HAP-1 (cell line): ENCODE measurements at regions not wholly inside any gene's neighbourhood (a gene's known extent, or its start where the extent isn't known, plus 50 kb on each side); places are given as distances from the start of the nearest gene placed in this dataset.

Experiments used
- DNase-seq, 2 experiments: peaks; one replicate each; pipeline ENCODE4 v3.0.0-alpha.2; 2016 to 2020; ENCODE audit warnings: low spot score in 2 of 2
- H3K27me3 ChIP-seq: fragments of 250-450 bp; sonication (Bioruptor Pico); 2 replicates; pipeline ENCODE4 v1.5.1; 2020; ENCODE audit warnings: low read depth, mild to moderate bottlenecking, moderate library complexity
- H3K36me3 ChIP-seq: fragments of 250-450 bp; sonication (Bioruptor Pico); replicated peaks from 2 replicates; pipeline ENCODE4 v1.5.1; 2020; ENCODE audit warnings: mild to moderate bottlenecking
- H3K4me1 ChIP-seq: fragments of 250-450 bp; sonication (Bioruptor Pico); 2 replicates; pipeline ENCODE4 v1.5.1; 2020; ENCODE audit warnings: mild to moderate bottlenecking
- H3K4me3 ChIP-seq: fragments of 250-450 bp; sonication (Bioruptor Pico); 2 replicates; pipeline ENCODE4 v1.5.1; 2020; ENCODE audit warnings: mild to moderate bottlenecking, moderate library complexity
- H3K9me3 ChIP-seq: fragments of 250-450 bp; sonication (Bioruptor Pico); 2 replicates; pipeline ENCODE4 v1.5.1; 2020; ENCODE audit warnings: mild to moderate bottlenecking, moderate library complexity
- in situ Hi-C: fragments of 300-500 bp; cut with MboI; formaldehyde crosslinking; loops from 3 replicates; pipeline ENCODE4 v1.14.3; 2020; ENCODE audit warnings: low sequenced_read_pairs, inconsistent platforms, mixed read lengths

DNA sequence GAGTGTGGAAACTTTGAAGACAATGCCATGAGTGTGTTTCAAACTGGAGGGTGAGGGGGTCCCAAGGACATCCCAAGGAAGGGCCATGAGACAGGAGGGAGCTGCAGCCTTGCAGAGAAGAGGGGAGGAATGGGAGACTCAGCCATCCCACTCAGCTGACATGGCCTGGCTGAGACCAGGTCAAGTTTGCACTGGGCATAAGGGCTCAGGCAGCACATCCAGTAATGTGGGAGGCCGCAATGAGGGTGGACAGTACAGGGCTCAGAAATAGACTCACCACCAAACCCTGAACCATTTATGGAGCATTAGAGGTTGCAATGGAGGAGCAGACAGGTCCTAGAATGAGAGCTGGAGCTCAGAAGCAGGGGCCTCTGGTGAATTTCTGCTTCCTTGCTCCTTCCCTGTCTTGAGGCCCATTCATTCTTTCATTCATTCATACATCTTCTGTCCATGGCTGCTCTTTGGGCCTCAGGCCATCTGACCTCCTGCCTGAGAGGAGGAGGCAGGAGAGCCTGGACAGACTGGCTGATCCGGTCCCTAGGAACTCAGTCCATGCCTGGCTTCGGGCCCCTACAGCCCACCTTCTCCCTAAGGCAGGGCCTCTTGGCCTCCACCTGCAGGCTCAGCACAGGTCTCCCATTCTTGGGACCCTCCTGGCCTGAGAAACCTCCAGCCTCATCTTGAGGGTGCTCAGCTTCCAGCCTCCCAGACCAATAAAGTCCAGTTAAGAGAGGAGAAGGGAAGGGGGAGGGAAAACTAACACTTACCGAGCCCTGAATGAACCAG lies 70.5 kb upstream of the CDH5 start:
- H3K4me3 ChIP-seq: no peak overlapping the region
- no peaks in the 10 kb centered on the region for H3K9me3 ChIP-seq
- no peak for DNase-seq
- in situ Hi-C loops: no loop called here
- no peaks in the 10 kb centered on the region; the same call in none of the 2 replicates for H3K27me3 ChIP-seq
- no peaks in the 10 kb centered on the region for H3K4me1 ChIP-seq
- H3K36me3 ChIP-seq: no peaks in the 10 kb centered on the region

DNA sequence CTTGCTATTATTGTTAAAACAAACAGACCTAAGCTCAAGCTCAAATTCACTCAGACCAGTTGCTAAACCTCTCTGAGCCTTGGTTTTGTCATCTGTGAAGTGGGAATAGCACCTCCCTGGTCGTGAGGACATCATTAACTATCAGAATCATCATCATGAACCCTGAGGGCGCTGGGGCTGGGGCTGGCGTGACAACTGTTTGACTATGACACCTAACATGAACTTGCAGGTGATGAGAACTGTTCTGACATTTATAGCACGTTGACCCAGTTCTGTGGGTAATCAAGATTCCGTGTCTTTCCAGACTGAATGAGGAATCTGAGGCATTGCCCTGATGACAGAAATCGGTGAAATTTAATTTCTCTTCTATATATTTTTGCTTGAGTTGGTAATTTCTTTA lies 71.3 kb upstream of the CDH5 start:
- H3K36me3 ChIP-seq: no peaks in the 10 kb centered on the region
- no peaks in the 10 kb centered on the region for H3K4me1 ChIP-seq
- no peaks in the 10 kb centered on the region; the same call in none of the 2 replicates for H3K27me3 ChIP-seq
- H3K4me3 ChIP-seq: no peak overlapping the region
- DNase-seq: no peak
- H3K9me3 ChIP-seq: no peaks in the 10 kb centered on the region
- in situ Hi-C loops: no loop called here

DNA sequence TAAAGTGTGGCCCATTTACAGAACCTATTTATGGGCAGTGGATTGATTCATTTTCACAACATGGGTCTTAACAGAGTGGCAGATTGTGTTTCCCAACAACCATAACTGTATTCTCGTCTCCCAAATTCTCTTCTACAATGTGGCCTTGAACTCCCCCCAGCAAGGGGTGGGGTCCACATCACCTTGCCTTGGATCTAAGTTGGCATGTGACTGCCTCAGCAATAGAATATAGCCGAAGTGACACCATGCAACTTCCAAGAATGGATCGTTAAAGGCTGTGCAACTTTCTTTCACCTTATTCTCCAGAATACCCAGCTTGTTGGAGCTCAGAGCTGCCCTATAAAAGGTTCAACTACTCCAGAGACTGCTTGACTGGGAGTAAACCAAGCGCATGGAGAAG lies 72.0 kb upstream of the CDH5 start:
- H3K4me3 ChIP-seq: no peak overlapping the region
- no peaks in the 10 kb centered on the region for H3K4me1 ChIP-seq
- in situ Hi-C loops: no loop called here
- H3K36me3 ChIP-seq: no peaks in the 10 kb centered on the region
- H3K9me3 ChIP-seq: no peaks in the 10 kb centered on the region
- no peak for DNase-seq
- no peaks in the 10 kb centered on the region; the same call in none of the 2 replicates for H3K27me3 ChIP-seq

DNA sequence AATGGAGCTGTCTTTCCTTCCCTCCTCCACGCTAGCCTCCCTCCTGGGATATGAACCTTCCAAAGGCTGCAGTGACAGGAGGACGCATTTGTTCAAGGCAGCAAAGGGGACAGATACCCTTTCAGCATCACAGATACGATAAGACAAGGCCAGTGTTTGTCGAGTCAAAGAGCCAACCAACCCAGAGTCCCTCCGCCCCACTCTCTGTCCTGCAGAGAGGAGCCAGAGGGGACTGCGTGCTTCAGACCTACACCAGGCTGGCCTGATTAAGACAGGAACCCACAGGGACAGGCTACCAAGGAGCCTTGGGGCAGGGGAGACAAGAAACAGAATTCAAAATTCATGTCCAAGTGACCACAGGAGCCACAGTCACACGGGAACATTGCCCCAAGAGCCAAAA lies 72.6 kb upstream of the CDH5 start:
- Histone ChIP-seq H3K36me3 (no peaks in the 10 kb centered on the region), H3K4me1 (no peaks in the 10 kb centered on the region), H3K4me3 (no peak overlapping the region), H3K9me3 (no peaks in the 10 kb centered on the region), H3K27me3 (no peaks in the 10 kb centered on the region; the same call in none of the 2 replicates)
- in situ Hi-C loops: no loop called here
- no peak for DNase-seq

DNA sequence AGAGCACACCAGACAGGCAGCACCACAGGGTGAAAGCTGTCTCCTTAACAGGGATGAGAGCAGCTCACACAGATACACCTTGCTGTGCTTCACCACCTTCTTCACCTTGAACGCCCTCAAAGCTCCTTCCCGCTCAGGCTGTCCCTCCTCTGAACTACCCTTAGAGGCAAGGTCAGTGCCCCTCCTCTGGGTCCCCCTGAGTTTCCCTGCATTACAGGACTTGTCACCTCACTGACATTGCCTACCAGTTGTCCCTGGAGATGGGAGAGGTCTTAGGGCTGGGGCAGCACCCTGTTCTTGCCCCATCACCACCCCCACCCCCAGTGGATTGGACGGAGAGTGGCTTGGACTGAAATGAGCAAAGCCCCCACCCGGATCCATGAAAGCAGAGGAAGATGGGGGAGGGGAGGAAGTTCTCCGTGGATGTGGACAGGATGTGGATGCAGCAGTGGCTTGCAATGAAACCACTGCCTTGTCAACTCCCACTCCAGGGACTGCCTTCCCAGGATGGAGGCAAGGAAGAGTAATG lies 73.2 kb upstream of the CDH5 start:
- Histone ChIP-seq H3K27me3 (no peaks in the 10 kb centered on the region; the same call in none of the 2 replicates), H3K36me3 (no peaks in the 10 kb centered on the region), H3K4me3 (no peak overlapping the region), H3K9me3 (no peaks in the 10 kb centered on the region), H3K4me1 (no peaks in the 10 kb centered on the region)
- DNase-seq: no peak
- in situ Hi-C loops: no loop called here

DNA sequence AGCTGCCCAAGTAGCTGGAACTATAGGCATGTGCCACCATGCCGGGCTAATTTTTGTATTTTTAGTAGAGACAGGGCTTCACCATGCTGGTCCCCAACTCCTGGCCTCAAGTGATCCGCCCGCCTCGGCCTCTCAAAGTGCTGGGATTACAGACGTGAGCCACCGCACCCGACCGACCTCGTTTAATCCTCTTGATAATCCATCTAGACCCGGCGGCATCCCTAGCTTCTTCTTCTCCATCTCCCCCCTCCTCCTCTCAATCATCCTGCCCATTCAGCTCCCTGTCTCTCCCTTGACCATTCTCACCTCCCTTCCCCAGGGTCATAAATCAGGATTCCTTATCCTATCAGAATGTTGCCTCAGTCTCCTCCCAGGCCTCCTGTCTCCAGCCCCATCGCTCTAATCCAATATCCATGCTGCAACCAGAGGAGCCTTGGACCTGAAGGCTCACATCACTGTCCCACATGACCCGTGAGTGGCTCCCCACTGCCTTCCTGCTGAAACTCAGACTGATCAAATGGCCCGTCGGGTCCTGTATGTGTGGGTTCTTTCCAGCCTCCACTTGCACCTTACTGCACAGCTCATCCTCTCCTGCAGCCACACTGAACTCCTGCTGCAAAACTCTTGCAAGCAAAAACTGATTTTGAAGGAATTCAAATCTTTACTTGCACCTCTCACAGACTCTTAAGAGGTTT lies 74.1 kb upstream of the CDH5 start:
- no peak overlapping the region for H3K4me3 ChIP-seq
- no peaks in the 10 kb centered on the region for H3K4me1 ChIP-seq
- in situ Hi-C loops: no loop called here
- H3K36me3 ChIP-seq: no peaks in the 10 kb centered on the region
- DNase-seq: no peak
- H3K27me3 ChIP-seq: no peaks in the 10 kb centered on the region; the same call in none of the 2 replicates
- no peaks in the 10 kb centered on the region for H3K9me3 ChIP-seq

DNA sequence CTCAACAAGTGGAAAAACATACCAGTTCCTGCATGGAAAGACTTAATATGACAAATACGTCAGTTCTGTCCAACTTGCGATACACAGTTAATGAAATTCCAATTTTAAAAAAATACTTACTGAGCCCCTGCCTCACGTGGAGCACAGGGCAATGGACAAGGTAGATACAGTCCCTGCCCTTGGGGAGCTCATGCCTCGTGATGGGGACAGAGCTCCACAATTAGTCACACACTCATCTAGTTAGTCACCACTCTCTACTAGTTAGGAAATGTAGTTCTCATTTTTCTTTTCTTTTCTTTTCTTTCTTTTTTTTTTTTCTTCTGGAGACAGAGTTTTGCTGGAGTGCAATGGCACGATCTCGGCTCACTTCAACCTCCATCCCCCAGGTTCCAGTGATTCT lies 74.7 kb upstream of the CDH5 start:
- H3K4me3 ChIP-seq: no peak overlapping the region
- H3K9me3 ChIP-seq: no peaks in the 10 kb centered on the region
- DNase-seq: no peak
- no peaks in the 10 kb centered on the region; the same call in none of the 2 replicates for H3K27me3 ChIP-seq
- no peaks in the 10 kb centered on the region for H3K4me1 ChIP-seq
- in situ Hi-C loops: no loop called here
- no peaks in the 10 kb centered on the region for H3K36me3 ChIP-seq

DNA sequence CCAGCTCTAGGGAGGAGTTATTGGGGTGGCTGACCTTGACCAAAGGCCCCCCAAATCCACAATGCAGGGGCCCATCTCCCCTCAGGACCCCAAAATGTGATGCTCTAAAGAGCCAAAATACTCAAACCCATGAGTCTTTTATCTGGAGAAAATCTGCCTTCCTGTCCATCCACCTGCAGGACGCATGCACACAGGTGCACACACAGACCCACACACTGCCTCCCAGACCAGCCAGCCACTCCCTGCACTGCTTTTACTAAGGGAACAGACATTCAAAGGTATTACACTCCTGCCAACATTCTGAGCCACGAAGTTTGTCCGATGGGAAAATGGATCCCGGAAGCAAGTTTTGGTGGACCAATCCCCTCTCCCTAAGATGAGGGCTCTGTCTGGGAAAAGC lies 76.1 kb upstream of the CDH5 start:
- no peaks in the 10 kb centered on the region for H3K36me3 ChIP-seq
- no peak for DNase-seq
- no peaks in the 10 kb centered on the region for H3K4me1 ChIP-seq
- H3K9me3 ChIP-seq: no peaks in the 10 kb centered on the region
- in situ Hi-C loops: no loop called here
- H3K27me3 ChIP-seq: peaks cover 2% of the 10 kb centered on the region
- no peak overlapping the region for H3K4me3 ChIP-seq

DNA sequence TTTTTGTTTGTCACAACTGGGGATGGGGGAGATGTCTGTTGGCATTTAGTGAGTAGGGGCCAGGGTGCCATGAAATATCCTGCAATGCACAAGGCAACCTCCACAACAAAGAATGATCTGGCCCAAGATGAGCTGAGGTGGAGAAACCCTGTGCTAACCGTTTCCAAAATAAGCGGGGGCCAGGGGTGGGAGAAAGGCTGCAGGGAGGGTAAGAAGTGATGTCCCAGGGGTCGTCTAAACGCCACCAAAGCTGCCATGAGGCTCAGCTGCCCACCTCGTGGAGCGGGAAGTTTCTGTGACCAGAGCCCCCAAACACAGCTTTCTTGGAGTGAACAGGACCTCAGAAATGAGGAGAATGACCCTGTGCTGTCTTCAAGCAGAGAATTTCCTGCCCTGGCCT lies 76.5 kb upstream of the CDH5 start:
- Histone ChIP-seq H3K27me3 (peaks cover 2% of the 10 kb centered on the region), H3K36me3 (no peaks in the 10 kb centered on the region), H3K4me1 (no peaks in the 10 kb centered on the region), H3K9me3 (no peaks in the 10 kb centered on the region), H3K4me3 (no peak overlapping the region)
- in situ Hi-C loops: no loop called here
- DNase-seq: no peak

DNA sequence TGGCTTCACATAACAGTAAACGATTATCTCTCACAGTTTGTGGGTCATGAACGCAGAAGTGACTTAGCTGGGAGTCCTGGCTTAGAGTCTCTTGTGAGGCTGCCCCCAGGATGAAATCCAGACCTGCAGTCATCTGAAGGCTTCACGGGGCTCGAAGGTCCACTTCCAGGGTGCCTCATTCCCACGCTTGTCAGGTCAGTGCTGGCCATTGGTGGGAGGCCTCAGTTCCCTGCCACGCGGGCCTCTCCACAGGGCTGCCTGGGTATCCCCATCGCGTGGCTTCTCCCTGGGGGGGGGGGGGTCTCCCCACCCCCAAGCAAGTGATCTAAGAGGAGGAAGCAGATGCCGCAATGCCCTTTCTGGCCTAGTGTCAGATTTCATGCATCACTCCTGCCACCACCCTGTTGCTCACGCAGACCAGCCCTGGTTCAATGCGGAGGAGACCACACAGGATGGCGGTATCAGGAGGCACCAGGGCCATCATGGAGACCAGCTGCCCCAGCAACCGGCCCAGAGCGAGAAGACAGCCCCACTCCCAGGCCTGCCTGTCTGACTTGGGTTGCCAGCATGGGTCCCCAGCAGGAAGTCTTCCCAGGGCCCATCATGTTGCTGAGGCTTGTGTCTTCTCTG lies 77.3 kb upstream of the CDH5 start:
- Histone ChIP-seq H3K4me3 (no peak overlapping the region), H3K27me3 (peaks cover 2% of the 10 kb centered on the region), H3K4me1 (no peaks in the 10 kb centered on the region), H3K36me3 (no peaks in the 10 kb centered on the region), H3K9me3 (no peaks in the 10 kb centered on the region)
- in situ Hi-C loops: no loop called here
- no peak for DNase-seq

DNA sequence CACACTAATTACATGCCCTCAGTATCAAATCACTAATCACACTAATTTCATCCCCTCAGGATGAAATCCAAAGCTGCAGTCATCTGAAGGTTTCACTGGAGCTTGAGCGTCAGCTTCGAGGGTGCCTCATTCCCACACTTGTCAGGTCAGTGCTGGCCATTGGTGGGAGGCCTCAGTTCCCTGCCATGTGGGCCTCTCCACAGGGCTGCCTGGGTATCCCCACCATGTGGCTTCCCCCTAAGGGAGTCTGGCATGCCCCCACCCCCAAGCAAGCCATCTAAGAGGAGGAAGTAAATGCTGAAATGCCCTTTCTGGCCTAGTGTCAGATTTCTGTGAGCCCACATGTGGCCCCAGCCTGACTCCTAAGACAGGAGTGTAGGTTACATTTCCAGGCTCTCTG lies 78.6 kb upstream of the CDH5 start:
- DNase-seq: no peak
- peaks cover 2% of the 10 kb centered on the region for H3K27me3 ChIP-seq
- no peak overlapping the region for H3K4me3 ChIP-seq
- in situ Hi-C loops: no loop called here
- no peaks in the 10 kb centered on the region for H3K4me1 ChIP-seq
- no peaks in the 10 kb centered on the region for H3K9me3 ChIP-seq
- H3K36me3 ChIP-seq: no peaks in the 10 kb centered on the region

DNA sequence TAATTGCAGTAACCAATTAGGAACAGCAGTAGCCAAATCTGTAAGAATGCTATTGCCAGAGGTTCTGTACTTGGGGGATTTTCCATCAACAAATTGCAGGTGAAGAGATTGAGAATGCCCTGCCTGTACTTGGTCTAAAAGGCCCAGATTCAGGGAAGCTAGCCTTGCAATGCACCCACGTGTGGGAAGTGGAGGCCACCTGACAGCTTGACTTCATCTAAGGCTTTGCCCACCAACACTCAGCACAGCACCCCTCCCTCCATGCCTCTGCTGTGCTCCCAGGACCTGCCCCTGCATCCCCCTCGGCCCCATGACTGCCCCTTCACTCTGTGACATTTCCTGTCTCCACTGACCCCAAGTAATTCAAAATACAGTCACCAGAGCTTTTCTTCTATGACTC lies 79.1 kb upstream of the CDH5 start:
- H3K27me3 ChIP-seq: peaks cover 2% of the 10 kb centered on the region
- no peak for DNase-seq
- no peaks in the 10 kb centered on the region for H3K36me3 ChIP-seq
- no peaks in the 10 kb centered on the region for H3K4me1 ChIP-seq
- no peak overlapping the region for H3K4me3 ChIP-seq
- in situ Hi-C loops: no loop called here
- no peaks in the 10 kb centered on the region for H3K9me3 ChIP-seq

DNA sequence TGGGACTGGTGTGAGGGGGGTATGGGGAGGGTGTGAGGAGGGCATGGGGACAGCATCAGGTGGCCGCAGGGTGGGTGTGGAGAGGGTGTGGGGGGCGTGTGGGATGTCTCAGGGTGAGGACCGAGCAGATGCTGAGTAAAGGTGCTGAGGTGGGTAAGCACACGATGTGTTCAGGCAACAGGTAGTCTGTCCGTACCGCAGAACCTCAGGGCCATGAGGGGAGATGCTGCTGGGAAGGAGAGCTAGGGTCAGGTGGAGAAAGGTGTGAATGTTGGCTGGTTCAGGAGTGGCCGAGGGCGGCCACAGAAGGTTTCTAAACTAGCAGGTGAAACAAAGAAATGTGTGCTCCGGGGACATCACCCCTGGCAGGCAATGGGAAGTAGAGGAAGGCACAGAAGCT lies 80.0 kb upstream of the CDH5 start:
- in situ Hi-C loops: no loop called here

More for the DNA sequence above, 80.0 kb upstream of the CDH5 start:
- no peaks in the 10 kb centered on the region for H3K9me3 ChIP-seq
- H3K27me3 ChIP-seq: peaks cover 2% of the 10 kb centered on the region
- no peak for DNase-seq
- no peak overlapping the region for H3K4me3 ChIP-seq
- no peaks in the 10 kb centered on the region for H3K4me1 ChIP-seq
- no peaks in the 10 kb centered on the region for H3K36me3 ChIP-seq
